ENCODE measurements at regions not wholly inside any gene's neighbourhood (a gene's known extent, or its start where the extent isn't known, plus 50 kb on each side); places are given as distances from the start of the nearest gene placed in this dataset.

DNA sequence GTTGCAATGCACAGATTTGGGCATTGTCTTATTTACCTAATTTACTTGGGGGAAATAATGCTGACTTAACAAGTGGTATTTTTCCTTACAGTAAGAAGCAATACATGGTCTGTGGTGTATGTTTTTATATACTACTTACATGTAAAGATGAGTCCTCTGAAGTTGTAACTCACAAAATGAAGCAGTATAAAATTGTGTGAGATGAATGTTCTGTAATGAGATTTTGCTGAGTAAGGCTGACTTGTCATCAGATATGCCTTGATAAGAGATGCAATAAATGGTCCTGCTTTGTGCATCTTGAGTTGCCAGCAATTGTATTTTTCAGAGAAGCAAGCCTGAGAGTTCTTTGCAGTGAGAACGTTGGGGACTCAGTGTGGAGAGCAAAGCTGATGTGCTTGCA is 92.2 kb upstream of the GNAQ start:
- TF ChIP-seq CTCF (conservative IDR thresholded peaks at IDR 0.05; ENCODE audit: low read depth, low read length), result no peak
- TF ChIP-seq POLR2A (IDR thresholded peaks at IDR 0.05; ENCODE audit: low read depth, low read length), result no peak
- TF ChIP-seq CEBPB (IDR thresholded peaks at IDR 0.05; ENCODE audit: low read depth, low read length), result no peak
- no peak for TF ChIP-seq MXI1 (IDR thresholded peaks at IDR 0.05; ENCODE audit: borderline replicate concordance, low read depth, low read length)
- TF ChIP-seq ELK1 (IDR thresholded peaks at IDR 0.05; ENCODE audit: borderline replicate concordance, low read depth, low read length), result no peak
- TF ChIP-seq USF2 (IDR thresholded peaks at IDR 0.05; ENCODE audit: low read depth, low read length), result no peak
- TF ChIP-seq RCOR1 (IDR thresholded peaks at IDR 0.05; ENCODE audit: insufficient replicate concordance, low read length), result no peak
- TF ChIP-seq SMC3 (IDR thresholded peaks at IDR 0.05; ENCODE audit: low read depth, low read length), result no peak
- TF ChIP-seq BHLHE40 (IDR thresholded peaks at IDR 0.05; ENCODE audit: low read depth, low read length), result no peak
- no peak for TF ChIP-seq RFX5 (IDR thresholded peaks at IDR 0.05; ENCODE audit: low read depth, low read length)

Data from IMR-90 (cell line).